Lower lobe of right lung (tissue), 2 donors: ENCODE measurements at regions not wholly inside any gene's neighbourhood (a gene's known extent, or its start where the extent isn't known, plus 50 kb on each side); places are given as distances from the start of the nearest gene placed in this dataset.

Experiments
- ATAC-seq, 2 donors: fragments of 200-7000 bp; cut with Tn5 transposase; one replicate each; pipeline ENCODE4 v1.9.1; 2020 to 2022; ENCODE audit warnings: mild to moderate bottlenecking in 2 of 2, moderate library complexity in 2 of 2
- DNase-seq: peaks from one replicate; pipeline ENCODE4 v3.0.0-alpha.2; 2020
- H3K27ac ChIP-seq: fragments of 200-600 bp; one replicate; pipeline ENCODE4 v1.8.0; 2022
- H3K27me3 ChIP-seq: fragments of 200-600 bp; one replicate; pipeline ENCODE4 v1.8.0; 2022; ENCODE audit warnings: low read depth
- H3K36me3 ChIP-seq: fragments of 200-600 bp; one replicate; pipeline ENCODE4 v1.8.0; 2022; ENCODE audit warnings: mild to moderate bottlenecking
- H3K4me1 ChIP-seq: fragments of 200-600 bp; one replicate; pipeline ENCODE4 v1.8.0; 2022
- H3K4me3 ChIP-seq: fragments of 200-600 bp; one replicate; pipeline ENCODE4 v1.8.0; 2022; ENCODE audit warnings: mild to moderate bottlenecking
- H3K9me3 ChIP-seq: fragments of 200-600 bp; one replicate; pipeline ENCODE4 v1.8.0; 2022
- CTCF ChIP-seq: fragments of 200-600 bp; IDR thresholded peaks from one replicate; pipeline ENCODE4 v1.8.0; 2022; ENCODE audit warnings: antibody characterized with exemption, mild to moderate bottlenecking
- intact Hi-C: fragments of 100-400 bp; cut with DNase I; formaldehyde crosslinking; loops from one replicate; pipeline ENCODE4 v1.11.0; 2022
- donor health status: DM: no; HTN: yes; CAD: no; lungs with severe emphysema.

DNA sequence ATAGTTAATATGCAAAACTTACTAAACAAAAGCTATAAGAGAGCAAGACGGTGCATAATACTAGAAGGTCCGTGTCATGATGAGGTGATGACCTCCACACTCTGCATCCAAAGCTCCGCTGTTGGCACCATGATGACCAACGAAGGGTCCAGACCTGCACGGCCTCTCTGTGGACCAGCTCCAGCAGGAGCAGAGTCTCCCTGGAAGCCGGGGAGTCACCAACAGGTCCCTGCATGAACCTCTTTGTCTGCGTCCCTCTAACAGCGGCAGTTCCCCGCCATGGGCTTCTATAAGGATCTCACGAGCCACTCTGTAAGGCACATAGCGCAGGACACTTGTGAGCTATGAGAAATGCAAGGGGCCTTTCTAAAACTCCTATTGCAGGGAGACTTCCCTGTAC, 517.3 kb downstream of the BRD1 start:
- intact Hi-C loops, result no loop called here
- H3K36me3 ChIP-seq, result no peaks in the 10 kb centered on the region
- H3K27me3 ChIP-seq, result peaks cover 30% of the 10 kb centered on the region
- no peak for TF ChIP-seq CTCF
- H3K9me3 ChIP-seq, result no peaks in the 10 kb centered on the region
- H3K4me3 ChIP-seq, result no peak overlapping the region
- no peak overlapping the region for H3K27ac ChIP-seq
- ATAC-seq (no peak), DNase-seq (no peak)
- no peaks in the 10 kb centered on the region for H3K4me1 ChIP-seq

GRCh38 chr22:49308300-49308699, 519.4 kb downstream of the BRD1 start:
- no peaks in the 10 kb centered on the region for H3K36me3 ChIP-seq
- no peak overlapping the region for H3K4me3 ChIP-seq
- no peak overlapping the region for H3K27ac ChIP-seq
- no peaks in the 10 kb centered on the region for H3K9me3 ChIP-seq
- peaks cover 31% of the 10 kb centered on the region for H3K27me3 ChIP-seq
- DNase-seq (no peak), ATAC-seq (no peak)
- no peaks in the 10 kb centered on the region for H3K4me1 ChIP-seq
- intact Hi-C loops, result no loop called here
- TF ChIP-seq CTCF, result no peak

DNA sequence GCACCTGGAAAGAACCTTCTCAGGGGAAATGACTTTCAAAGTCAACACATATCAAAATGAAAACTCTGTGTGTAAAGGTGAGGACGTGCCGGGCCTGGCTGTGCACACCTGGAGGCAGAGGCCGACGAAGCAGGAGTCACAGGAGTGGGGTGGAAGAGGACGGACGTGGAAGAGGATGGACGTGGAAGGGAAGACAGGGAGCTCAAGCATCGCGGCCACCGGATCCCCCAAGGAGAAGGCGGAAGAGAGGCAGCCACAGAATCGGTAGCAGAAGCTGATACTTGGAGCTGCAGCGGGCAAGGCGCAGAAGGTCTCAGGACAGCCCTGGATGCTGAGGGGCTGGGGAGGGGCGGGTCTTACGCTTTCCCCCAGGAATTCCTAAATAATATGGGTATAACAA, 519.8 kb downstream of the BRD1 start:
- ATAC-seq (no peak), DNase-seq (no peak)
- intact Hi-C loops, result no loop called here
- H3K27me3 ChIP-seq, result peaks cover 31% of the 10 kb centered on the region
- no peaks in the 10 kb centered on the region for H3K4me1 ChIP-seq
- H3K4me3 ChIP-seq, result no peak overlapping the region
- H3K27ac ChIP-seq, result no peak overlapping the region
- TF ChIP-seq CTCF, result no peak
- no peaks in the 10 kb centered on the region for H3K36me3 ChIP-seq
- no peaks in the 10 kb centered on the region for H3K9me3 ChIP-seq

DNA sequence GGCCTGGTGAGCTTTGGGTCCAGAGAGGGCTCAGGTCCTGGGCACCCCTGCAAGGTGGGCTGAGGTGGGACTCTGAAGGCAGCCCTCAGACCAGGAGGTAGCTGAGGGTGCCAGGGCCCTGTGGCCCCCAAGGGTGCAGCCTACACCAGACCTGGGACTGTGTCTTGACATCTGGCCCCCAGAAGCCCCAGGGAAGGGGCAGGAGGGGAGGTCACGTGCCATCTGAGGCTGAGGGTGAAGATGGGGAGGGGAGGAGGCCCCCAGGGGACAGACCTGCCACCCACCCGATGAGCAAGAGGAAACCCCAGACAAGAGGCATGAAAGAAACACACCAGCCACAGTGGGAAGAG, 520.2 kb downstream of the BRD1 start:
- Histone ChIP-seq H3K36me3 (no peaks in the 10 kb centered on the region), H3K4me3 (no peak overlapping the region), H3K27me3 (peaks cover 31% of the 10 kb centered on the region), H3K9me3 (no peaks in the 10 kb centered on the region), H3K4me1 (no peaks in the 10 kb centered on the region), H3K27ac (no peak overlapping the region)
- intact Hi-C loops, result no loop called here
- no peak for ATAC-seq
- DNase-seq, result no peak
- no peak for TF ChIP-seq CTCF

DNA sequence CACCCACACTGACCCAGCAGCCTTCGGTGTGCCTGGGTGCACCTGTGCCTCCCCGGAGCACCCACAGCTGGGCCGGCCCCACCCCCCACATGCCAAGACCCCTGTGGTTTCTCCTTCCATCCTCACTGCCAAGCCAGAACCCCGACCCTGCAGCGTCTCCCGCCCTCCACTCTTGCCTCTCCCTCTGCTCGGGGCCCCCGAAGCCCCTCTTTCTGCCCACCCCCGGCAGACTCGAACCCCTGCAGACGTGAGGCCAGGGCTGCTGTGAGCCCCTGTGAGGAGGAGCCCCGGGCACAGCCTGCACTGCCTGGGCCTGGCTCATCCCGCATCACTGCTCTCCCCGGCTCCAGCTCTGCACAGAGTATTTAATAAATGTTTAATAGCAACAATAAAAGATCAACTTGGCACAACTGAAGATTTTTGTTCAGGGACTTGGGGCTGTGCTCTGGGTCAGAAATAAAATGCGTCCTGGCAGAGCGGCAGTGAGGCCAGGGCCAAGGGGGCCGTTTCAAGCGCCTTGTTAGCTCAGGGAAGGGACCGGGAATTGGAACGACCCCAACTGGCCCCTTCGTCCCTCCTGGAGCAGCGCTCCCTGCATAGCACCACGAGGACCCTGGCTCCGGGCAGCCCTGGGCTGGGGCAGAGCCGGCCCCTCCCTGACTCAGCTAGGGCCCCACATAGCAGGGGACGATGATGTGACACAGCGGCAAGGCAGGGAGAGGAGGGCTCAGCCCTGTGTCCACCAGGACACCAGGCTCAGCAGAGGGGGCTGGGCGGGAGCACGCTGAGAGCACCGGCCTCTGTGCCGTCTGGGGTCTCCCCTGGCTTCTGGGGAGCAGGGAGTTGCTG, 520.8 kb downstream of the BRD1 start:
- H3K4me1 ChIP-seq, result no peaks in the 10 kb centered on the region
- ATAC-seq (no peak), DNase-seq (no peak)
- TF ChIP-seq CTCF, result no peak
- intact Hi-C loops, result no loop called here
- no peak overlapping the region for H3K4me3 ChIP-seq
- H3K27ac ChIP-seq, result no peak overlapping the region
- peaks cover 26% of the 10 kb centered on the region for H3K27me3 ChIP-seq
- H3K36me3 ChIP-seq, result no peaks in the 10 kb centered on the region
- no peaks in the 10 kb centered on the region for H3K9me3 ChIP-seq
